Testis (tissue), 2 donors: ENCODE measurements at regions not wholly inside any gene's neighbourhood (a gene's known extent, or its start where the extent isn't known, plus 50 kb on each side); places are given as distances from the start of the nearest gene placed in this dataset.

Experiments
- DNase-seq: peaks from one replicate; pipeline ENCODE4 v3.0.0-alpha.2; 2019
- H3K27ac ChIP-seq, 2 donors: fragments of 200-600 bp; sonication (generic); one replicate each; pipeline ENCODE4 v1.5.1; 2019
- H3K27me3 ChIP-seq: fragments of 200-600 bp; sonication (generic); one replicate; pipeline ENCODE4 v1.5.1; 2019
- H3K36me3 ChIP-seq: fragments of 200-600 bp; sonication (generic); one replicate; pipeline ENCODE4 v1.5.1; 2017; ENCODE audit warnings: low read depth; ENCODE audit errors: missing control alignments
- H3K4me1 ChIP-seq: fragments of 200-600 bp; sonication (generic); one replicate; pipeline ENCODE4 v1.5.1; 2019
- H3K4me3 ChIP-seq, 2 donors: fragments of 200-600 bp; sonication (generic); one replicate each; pipeline ENCODE4 v1.5.1; 2017 to 2019
- H3K9me3 ChIP-seq: fragments of 200-600 bp; sonication (generic); one replicate; pipeline ENCODE4 v1.5.1; 2017
- CTCF ChIP-seq, 3 experiments: fragments of 450-650 bp in 2 of 3; fragments of 200-600 bp in 1 of 3; sonication (generic) in 1 of 3; IDR thresholded peaks; one replicate each; pipeline ENCODE4 v1.5.1; 2016 to 2019; ENCODE audit warnings: antibody characterized with exemption in 3 of 3, mild to moderate bottlenecking in 2 of 3, moderate library complexity in 1 of 3
- POLR2A ChIP-seq: fragments of 450-650 bp; IDR thresholded peaks from one replicate; pipeline ENCODE4 v1.6.1; 2017; ENCODE audit warnings: antibody characterized with exemption, mild to moderate bottlenecking, moderate library complexity
- WGBS, 2 donors: methylation state at CpG; one replicate each; pipeline ENCODE4 v1.1.5; 2018; 5-methylcytosine and 5-hydroxymethylcytosine counted together
- intact Hi-C: fragments of 100-400 bp; cut with DNase I; formaldehyde crosslinking; loops from one replicate; pipeline ENCODE4 v1.15.1; 2023; ENCODE audit warnings: low total_unique reads

DNA sequence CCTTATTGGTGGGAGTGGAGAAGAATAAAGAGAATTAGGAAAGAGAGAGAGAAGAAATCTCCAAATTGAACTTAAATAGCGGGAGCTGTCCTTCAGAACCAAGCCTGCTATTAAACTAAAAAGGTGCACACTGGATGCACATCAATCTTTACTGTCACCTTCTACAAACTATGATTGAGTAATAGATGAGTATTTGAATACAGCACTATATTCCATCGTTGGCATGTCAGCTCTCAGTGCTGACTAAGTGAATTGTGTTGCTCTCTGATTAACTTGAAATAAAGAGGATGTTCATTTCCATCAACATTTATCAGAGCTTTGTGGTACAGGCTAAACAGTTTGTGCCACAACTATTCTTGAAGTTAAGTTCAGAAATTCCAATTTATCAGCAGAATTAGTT, 143.7 kb upstream of the PABPC4L start:
- no peak for TF ChIP-seq CTCF (IDR thresholded peaks at IDR 0.05)
- Histone ChIP-seq H3K27ac (no peak overlapping the region), H3K9me3 (no peaks in the 10 kb centered on the region), H3K36me3 (no peaks in the 10 kb centered on the region), H3K4me3 (no peak overlapping the region), H3K4me1 (no peaks in the 10 kb centered on the region), H3K27me3 (no peaks in the 10 kb centered on the region)
- 75% methylated on average over 2 of the region's 2 CpGs for WGBS, 2 donors
- intact Hi-C loops = no loop called here
- no peak for DNase-seq

DNA sequence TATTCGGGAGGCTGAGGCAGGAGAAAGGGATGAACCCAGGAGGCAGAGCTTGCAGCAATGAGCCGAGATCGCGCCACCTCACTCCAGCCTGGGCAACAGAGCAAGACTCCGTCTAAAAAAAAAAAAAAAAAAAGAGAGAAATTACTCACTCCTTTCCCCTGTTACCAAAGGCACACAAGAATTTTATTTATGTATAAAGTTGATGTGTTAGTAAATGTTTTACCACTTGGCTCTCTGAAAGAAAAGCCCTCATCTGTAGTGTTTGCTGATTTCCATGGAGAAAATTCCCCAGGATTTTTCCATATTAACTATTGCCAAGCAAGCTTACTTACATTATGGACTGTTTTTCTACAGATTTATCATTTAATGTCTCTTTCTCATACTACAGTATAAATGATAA, 142.1 kb upstream of the PABPC4L start:
- TF ChIP-seq CTCF (IDR thresholded peaks at IDR 0.05) = no peak
- no peak for TF ChIP-seq POLR2A
- Histone ChIP-seq H3K4me3 (no peak overlapping the region), H3K27me3 (no peaks in the 10 kb centered on the region), H3K4me1 (no peaks in the 10 kb centered on the region), H3K27ac (no peak overlapping the region), H3K36me3 (no peaks in the 10 kb centered on the region), H3K9me3 (no peaks in the 10 kb centered on the region)
- WGBS, 2 donors = 90 to 93% methylated on average over 5 of the region's 5 CpGs
- intact Hi-C loops = no loop called here
- DNase-seq = no peak

- no peak for DNase-seq
- Histone ChIP-seq H3K27ac (no peak overlapping the region), H3K9me3 (no peaks in the 10 kb centered on the region), H3K27me3 (no peaks in the 10 kb centered on the region), H3K36me3 (no peaks in the 10 kb centered on the region), H3K4me1 (no peaks in the 10 kb centered on the region), H3K4me3 (no peak overlapping the region)
- intact Hi-C loops = no loop called here
- TF ChIP-seq POLR2A (no peak), CTCF (IDR thresholded peaks at IDR 0.05) (no peak)
- 0 to 73% methylated on average over 2 of the region's 2 CpGs for WGBS, 2 donors
Observed at GRCh38 chr4:134343081-134343480, 141.5 kb upstream of the PABPC4L start.

GRCh38 chr4:134337574-134337973, 136.0 kb upstream of the PABPC4L start:
- H3K27me3 ChIP-seq = no peaks in the 10 kb centered on the region
- WGBS, 2 donors = 35 to 58% methylated on average over 1 of the region's 1 CpG
- no peak for DNase-seq
- no peaks in the 10 kb centered on the region for H3K4me1 ChIP-seq
- H3K27ac ChIP-seq = no peak overlapping the region
- intact Hi-C loops = no loop called here
- no peaks in the 10 kb centered on the region for H3K9me3 ChIP-seq
- TF ChIP-seq POLR2A (no peak), CTCF (IDR thresholded peaks at IDR 0.05) (no peak)
- no peaks in the 10 kb centered on the region for H3K36me3 ChIP-seq
- no peak overlapping the region for H3K4me3 ChIP-seq

DNA sequence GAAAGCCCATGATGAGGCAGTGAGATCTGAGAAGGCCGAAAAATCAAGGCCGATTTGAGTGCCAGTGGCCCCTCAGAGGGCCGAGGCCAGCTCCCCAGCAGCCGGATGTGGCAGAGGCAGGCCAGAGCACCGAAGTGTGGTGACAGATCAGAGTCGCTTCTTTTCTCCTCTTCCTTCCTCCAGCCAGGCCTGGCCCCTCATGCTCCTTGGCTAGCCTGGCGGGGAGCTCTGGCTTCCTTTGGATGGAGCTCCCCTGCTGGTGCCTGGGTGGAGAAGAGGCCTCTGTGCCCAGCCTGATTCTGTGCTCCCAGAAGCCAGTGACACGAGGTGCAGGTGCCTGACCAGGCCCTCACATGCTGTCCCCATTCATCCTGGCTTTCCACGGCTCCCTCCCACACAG, 127.2 kb upstream of the PABPC4L start:
- intact Hi-C loops = no loop called here
- no peak for DNase-seq
- Histone ChIP-seq H3K36me3 (no peaks in the 10 kb centered on the region), H3K4me3 (no peak overlapping the region), H3K9me3 (no peaks in the 10 kb centered on the region), H3K27me3 (no peaks in the 10 kb centered on the region), H3K27ac (no peak overlapping the region), H3K4me1 (no peaks in the 10 kb centered on the region)
- WGBS, 2 donors = 65 to 81% methylated on average over 8 to 9 of the region's 9 CpGs
- TF ChIP-seq CTCF (IDR thresholded peaks at IDR 0.05) = no peak
- TF ChIP-seq POLR2A = no peak
